HG03432 (cell line): ENCODE measurements at regions not wholly inside any gene's neighbourhood (a gene's known extent, or its start where the extent isn't known, plus 50 kb on each side); places are given as distances from the start of the nearest gene placed in this dataset.
A peak's percentile ranks its signal among the peaks of the same experiment; 100 is the strongest.
"Not testable (repeated sequence)": the region's sequence is repeated elsewhere in the genome, so short reads cannot be mapped to it uniquely, and the experiment has no call there.

ENCODE experiments used
- ATAC-seq: cut with Tn5 transposase; IDR thresholded peaks from one replicate; pipeline ENCODE4 v1.9.1; 2021; ENCODE audit warnings: mild to moderate bottlenecking, moderate library complexity; ENCODE audit not compliant: unreplicated experiment

DNA sequence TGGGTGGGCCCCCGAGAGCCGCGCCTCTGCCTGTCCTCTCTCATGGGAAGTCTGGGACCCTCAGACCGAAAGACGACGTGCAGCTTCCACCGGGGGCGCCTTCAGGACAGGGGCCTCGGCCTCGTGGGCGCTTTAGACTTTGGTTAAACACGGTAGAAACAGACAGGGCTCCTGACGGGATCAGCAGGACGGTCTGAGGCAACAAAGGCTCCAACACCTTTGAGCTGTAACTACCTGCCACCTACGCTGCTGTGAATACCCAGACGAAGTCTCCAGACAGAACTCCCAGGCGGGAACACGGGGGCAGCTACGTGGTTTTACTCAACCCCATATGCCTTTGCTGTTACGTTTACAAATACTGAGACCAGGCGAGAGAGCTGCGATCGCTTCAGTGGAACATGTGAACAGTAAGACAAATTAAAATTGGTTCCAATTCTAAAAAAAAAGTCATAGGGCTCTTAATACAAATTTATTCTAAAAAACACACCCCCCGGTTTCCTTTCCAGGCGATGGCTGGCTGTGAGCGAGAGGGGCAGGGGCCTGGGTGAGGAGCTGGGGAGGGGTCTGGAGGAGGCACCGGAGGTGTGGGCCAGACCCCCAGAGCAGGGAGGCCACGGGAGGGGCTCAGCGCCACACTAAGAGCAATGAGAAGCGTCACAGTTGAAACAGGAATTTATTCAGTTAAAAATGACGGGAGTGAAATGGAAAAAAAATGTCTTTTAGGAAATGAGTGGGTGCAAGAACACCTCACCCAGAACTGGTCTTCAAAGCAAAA, 453.2 kb downstream of the QKI start:
- ATAC-seq = no peak

DNA sequence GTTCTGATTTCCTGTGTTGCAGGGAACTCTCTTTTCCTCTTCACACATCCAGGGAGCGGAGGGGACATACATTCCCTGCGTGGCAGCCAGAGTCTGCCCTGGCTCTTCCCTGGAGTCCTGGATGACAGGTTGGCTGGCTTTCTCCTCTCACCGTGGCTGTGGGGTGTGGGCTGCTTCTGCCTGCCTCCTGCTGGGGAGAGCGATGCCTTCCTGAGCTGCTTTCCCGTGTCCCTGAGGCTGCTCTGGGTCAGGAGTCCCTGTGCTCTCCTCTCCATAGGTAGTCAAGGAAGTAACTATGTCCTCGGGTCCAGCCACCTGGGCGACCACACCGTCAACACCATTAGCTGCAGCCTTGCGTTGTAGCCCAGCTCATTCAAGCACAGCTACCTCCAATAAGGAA, 451.7 kb downstream of the QKI start:
- ATAC-seq = no peak

GRCh38 chr6:163863565-163863964, 449.0 kb downstream of the QKI start:
- ATAC-seq = no peak

- ATAC-seq = no peak
These were observed 448.2 kb downstream of the QKI start for GRCh38 chr6:163862701-163863100.

GRCh38 chr6:163861627-163862026, 447.1 kb downstream of the QKI start:
- ATAC-seq = no peak

GRCh38 chr6:163860287-163861081, 446.0 kb downstream of the QKI start:
- peak; percentile 44 for ATAC-seq

- ATAC-seq = not testable (repeated sequence)
These were observed 444.4 kb downstream of the QKI start for GRCh38 chr6:163858870-163859269.

- ATAC-seq = no peak
These were observed 442.9 kb downstream of the QKI start for GRCh38 chr6:163857421-163857820.

DNA sequence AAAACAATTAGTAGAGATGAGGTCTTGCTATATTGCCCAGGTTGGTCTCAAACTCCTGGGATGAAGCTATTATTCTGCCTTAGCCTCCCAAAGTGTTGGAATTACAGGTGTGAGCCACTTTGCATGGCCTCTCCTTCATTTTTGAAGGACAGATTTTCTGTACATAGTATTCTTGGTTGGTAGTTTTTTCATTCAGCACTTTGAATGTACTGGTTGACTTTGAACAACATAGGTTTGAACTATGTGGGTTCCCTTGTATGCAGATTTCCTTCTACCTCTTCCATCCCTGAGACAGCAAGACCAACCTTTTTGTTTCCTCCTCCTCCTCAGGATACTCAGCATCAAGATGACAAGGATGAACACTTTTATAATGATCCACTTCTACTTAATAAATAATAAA, 436.4 kb downstream of the QKI start:
- no peak for ATAC-seq

- no peak for ATAC-seq
These were observed 430.2 kb downstream of the QKI start for GRCh38 chr6:163844761-163845160.

DNA sequence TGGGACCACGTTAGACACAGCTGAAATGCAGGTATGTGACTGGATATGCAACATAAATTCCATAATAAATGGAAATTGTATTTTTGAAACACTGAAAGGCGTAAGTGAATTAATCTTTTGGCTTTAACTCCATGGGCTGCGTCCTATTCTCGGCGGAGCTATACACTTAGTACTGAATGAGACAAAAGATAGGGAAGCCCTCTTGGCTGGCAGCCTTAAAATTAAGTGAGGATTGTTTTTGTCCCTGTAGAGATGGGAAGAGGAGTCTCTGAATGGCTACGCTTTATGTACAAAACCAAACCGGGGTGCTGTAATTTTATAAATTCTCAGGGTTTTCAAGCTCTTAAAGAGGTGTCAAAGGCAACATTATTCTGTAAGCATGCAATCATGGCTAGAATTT, 429.8 kb downstream of the QKI start:
- no peak for ATAC-seq

- ATAC-seq = no peak
These were observed 428.7 kb downstream of the QKI start for GRCh38 chr6:163843218-163843617.

DNA sequence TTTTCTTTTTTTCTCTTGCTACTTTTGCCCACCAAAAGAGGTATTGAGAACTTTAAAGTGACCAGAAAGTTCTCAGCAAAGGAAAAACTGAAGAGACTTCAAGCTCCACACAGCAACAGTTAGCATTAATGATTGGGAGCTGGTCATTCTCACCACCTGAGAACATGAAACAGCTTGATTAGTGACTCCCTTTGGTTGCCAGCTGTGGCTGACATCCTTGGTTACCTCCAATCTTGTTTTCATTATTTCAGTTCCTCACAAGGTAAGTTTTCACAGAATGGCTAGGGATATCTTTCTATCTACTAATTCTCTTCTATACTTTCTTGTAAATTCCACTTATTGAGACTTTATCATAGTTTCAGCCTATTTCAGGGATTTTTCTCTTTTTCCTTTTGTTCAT, 427.9 kb downstream of the QKI start:
- ATAC-seq = peak; percentile 76

DNA sequence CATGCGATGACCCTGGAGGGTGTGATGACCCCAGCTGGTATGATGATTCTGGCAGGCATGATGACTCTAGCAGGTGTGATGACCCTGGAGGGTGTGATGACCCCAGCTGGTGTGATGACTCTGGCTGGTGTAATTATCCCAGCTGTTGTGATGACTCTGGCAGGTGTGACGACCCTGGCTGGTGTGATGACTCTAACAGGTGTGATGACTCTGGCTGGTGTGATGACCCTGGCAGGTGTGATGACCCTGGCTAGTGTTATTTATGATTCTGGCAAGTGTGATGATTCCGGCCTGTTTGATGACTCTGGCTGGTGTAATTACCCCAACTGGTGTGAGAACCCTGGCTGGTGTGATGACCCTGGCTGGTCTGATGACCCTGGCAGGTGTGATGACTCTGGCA, 427.2 kb downstream of the QKI start:
- no peak for ATAC-seq

- no peak for ATAC-seq
These were observed 426.8 kb downstream of the QKI start for GRCh38 chr6:163841326-163841725.

DNA sequence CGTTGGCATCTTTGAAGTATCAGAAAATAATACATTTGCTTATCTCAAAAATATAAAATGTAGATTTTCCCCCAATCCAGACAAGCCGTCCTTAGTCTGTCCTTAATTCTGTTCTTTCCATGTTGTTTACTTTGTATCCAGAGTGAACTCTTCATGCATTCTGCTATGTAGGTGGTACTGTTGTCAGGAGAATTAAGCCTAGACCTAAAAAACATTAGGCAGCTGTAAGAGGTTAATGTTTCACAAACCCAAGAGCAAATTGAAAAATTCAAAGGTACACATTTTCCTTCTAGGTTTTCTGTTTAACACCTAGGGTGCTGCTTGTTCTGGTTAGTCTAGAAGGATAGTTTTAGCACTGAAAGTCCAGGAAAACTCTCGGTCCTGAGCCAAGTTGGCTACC, 426.4 kb downstream of the QKI start:
- ATAC-seq = no peak

- no peak for ATAC-seq
These were observed 424.8 kb downstream of the QKI start for GRCh38 chr6:163839296-163839695.

DNA sequence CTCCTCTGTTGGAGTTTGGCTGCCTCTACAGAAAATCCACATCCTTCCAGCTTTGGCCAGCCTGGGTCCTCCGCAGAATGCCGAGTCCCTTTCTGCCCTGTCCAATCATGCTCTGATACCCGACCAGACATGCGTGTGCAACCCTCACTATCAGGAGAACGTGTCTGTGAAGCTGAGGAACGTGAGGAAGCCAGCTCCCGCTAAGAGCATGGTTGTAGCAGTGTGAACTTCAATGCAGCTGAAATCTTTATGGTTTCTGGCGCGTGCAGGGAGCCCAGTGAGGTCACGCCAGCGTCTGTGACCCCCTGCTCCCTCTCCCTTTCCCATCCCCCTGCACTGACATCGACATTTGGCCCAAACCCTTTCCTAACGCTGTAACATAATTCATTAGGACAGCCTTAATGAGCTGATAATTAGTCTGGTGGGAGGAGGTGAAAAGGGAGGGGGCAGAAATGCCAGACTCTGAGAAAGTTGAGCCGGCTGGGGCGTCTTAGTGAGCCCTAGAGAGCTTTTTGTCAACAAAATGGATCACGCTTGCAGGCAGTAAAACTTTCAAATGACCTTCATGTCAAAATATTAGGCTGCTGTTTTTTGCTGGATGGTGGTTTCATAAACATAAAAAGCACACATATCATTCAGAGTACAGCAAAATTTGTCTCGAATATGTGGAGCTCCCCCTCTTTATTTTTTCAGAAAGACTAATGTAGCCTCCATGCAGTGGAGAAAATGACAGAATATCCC, 423.3 kb downstream of the QKI start:
- no peak for ATAC-seq

DNA sequence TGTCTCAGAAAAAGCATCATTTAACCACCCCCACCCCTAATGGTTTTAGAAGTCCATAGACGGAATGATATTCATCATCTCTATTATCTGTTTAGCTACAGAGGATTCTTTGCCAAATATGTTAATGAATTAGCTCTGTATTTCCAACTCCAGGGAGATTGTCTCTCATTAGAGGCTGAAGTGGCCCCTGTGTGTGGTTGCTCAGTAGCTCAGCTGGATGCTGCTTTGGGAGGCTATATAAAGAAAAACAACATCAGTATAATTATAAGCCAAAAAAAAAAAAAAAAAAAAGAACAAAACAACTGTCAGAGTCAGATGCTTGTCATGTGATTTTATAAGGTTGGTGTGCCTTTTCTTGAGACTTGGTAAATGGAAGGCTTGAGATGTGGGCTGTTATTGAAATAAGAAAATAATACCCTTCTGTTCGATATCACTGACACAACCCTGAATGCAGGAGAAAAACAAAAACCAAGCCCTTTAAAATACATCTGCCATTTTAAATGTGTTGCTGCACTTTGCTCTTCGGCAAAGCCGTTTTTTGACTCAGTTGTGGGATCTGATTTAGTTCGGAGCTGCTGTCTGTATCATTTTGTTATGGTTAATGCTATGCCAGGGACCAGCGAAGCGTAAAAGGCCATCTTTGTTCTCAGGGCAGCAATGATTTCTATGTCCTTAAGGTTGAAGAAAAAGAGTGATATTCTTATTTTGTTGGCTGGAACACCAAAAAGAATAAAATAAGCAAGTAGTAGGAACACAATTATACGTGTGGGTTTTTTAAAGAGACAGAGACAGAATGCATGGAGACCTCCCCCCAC, 422.6 kb downstream of the QKI start:
- ATAC-seq = no peak

DNA sequence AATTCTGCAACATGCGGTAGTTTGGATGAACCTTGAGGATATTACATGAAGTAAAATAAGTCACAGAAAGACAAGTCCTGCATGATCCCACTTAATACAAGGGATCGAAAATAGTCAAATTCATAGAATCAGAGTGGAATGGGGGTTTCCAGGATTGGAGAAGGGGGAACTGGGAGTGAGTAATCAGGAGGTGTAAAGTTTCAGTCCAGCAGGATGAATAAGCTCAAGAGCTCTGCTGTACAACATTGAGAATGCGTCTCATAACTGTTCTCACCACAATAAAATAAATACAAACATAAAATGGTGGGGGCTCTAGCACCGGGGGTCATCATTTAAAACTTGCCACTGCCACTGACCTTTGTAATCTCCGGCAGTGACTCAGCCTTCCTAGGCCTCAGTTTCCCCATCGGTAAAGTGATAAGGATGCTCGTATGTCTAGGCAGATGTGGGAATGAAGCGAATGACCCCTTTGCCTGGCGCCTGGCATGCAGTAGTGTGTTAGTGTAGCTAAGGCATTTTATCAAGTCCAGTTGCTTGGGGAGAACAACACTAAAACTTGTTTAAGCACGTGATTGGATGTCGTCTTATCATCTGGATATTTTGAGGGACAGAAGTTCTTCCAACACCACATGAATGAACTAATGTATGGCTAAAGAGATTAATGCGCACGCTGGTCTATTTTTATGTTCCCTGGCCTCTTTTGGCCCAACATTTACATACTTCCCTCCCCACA, 421.1 kb downstream of the QKI start:
- ATAC-seq = no peak
